GM18873 (cell line): ENCODE measurements at regions not wholly inside any gene's neighbourhood (a gene's known extent, or its start where the extent isn't known, plus 50 kb on each side); places are given as distances from the start of the nearest gene placed in this dataset.
"Not testable (repeated sequence)": the region's sequence is repeated elsewhere in the genome, so short reads cannot be mapped to it uniquely, and the experiment has no call there.

Experiments used
- ATAC-seq: cut with Tn5 transposase; IDR thresholded peaks from one replicate; pipeline ENCODE4 v1.9.1; 2021; ENCODE audit warnings: mild to moderate bottlenecking, moderate library complexity, moderate number of reproducible peaks; ENCODE audit not compliant: unreplicated experiment, low FRiP score

DNA sequence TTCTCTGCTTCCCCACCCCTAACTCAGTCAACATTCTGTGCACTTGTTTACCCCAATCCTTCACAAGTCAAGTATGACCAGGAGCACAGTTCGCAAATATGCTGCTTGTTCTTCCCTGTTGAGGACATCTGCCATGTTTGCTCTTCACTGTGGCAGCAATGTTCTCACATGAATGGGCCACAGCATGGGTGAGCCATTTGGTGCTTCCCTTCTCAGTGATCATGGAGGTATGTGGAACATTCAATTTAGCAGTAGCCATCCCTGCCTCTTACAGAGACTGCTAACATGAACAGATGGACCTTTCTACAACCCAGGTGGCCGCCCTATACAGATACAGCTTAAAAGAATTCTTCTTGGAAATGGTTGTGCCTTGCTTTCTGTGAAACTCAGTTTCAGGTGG lies 660.1 kb upstream of the SGO1 start:
- ATAC-seq, result no peak

DNA sequence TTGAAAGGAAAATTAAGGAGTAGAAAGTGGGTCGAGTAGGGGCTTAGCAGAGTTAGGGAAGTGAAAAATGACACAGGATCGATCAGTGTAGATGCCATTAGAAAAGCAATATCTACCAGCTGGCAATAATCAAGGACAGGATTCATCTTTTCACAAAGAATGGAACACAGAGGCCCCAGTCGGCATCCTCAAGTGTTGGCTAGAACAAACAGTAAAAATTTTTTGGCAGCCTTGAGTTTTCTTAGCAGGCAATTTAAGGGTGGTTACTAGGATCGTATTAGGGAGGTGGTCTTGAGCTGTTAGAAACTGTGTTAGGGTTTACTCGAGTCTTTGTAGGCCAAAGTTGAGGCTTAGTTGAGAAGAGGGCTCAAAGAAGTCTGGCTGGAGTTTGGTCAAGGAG lies 658.8 kb upstream of the SGO1 start:
- ATAC-seq, result no peak

- ATAC-seq, result no peak
Observed at GRCh38 chr3:20842594-20843436, 656.8 kb upstream of the SGO1 start.

GRCh38 chr3:20842002-20842401 lies 656.0 kb upstream of the SGO1 start:
- ATAC-seq, result no peak

DNA sequence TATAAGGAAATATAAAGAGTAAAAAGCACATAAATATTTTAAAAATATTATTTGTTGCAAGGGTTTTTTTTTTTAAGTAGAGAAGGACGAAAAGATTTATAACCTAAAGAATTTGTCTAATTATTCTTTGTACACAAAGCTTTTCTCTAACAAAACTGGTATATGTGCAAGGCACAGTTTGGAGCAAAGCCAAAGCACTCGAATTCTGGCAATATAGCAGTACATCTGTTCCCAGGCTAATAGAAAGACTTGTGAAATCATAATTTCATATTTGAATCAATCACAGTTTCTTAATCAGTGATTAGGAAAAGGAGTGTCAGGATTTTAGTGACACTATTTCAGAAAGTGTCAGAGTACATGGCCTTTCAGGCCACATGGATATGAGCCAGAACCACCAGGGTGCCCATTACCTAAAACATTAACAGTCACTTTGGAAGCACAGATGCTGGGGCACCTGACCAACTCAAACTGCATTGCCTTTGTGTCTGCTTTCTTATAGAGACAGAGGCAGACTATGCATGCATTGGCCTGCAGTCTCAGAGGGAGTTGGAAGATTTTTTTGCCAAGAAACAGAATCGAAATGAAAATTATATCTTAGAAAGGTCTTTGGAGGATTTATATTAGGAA lies 651.8 kb upstream of the SGO1 start:
- ATAC-seq, result no peak

GRCh38 chr3:20836801-20837200 lies 650.8 kb upstream of the SGO1 start:
- no peak for ATAC-seq

DNA sequence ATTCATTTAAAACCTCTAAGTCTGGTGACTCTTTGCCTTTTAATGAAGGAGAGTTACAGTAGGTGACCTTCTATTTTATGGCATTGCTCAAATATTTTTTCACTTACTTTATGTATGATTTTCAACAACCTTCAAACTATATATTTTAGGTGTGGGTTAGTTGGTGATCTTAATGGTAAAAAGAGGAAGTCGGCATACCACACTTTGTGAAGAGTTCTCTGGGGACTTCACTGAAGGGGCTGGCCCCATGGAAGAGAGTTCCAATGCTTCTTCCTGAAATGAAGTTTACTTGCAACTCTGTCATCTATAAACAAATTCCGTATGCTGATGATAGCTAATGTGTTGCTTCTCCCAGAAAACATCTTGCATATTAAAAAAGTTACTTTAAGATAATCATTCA lies 647.0 kb upstream of the SGO1 start:
- ATAC-seq, result no peak

DNA sequence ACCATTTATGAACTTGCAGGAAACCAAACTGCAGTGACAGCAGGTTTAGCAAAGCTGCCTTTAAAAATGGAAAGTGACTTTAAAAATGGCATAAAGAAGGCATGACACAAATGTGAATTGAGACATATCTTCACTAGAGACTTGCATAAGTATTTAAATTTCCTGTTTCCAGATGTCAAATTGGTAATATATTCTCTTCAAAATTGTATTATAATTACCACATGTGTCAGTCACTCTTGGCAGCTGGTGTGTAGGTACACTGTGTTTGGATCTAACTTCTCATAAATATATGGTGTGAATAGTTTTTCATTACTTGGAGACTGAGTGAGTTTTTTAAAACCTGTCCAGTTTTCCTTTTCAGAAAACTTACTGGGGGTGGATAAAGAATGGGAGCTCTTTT lies 636.2 kb upstream of the SGO1 start:
- ATAC-seq, result no peak

- not testable (repeated sequence) for ATAC-seq
Observed at GRCh38 chr3:20820872-20821271, 634.9 kb upstream of the SGO1 start.

DNA sequence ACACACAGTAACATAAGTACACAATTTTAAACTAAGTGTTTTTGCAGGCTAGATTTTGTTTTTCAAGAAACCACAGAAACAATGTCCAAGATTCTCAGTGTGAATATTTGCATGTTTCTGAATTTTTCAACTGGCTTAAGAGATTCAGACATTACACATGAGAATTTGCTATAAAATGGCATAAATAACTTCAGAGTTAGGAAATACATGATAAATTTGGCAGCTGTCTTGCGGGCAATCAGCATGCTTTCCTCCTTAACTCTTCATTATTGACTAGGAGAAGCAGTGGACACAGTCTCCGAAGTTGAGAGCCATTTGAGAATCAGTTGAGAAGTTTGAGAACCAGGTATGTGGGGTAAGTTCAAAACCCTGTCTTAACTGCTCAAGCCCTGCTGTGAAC lies 625.6 kb upstream of the SGO1 start:
- ATAC-seq, result no peak

DNA sequence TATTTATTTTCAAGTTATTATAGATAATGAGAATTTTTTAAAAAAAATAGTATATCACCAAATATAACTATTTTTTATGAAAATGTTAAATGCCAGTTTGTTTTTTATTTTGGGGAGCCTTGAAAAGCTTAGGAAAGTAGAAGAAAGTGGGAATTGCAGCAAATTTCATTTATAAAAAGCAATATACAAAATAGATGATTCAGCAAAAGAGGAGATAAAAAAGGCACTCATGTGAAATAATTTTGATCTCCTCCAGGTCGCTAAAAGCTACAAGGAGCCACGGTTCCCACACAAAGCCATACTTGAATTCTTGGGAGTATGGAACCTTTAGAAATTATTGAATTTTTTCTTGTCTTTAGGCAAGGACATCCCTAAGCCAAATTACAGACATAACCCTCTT lies 625.0 kb upstream of the SGO1 start:
- no peak for ATAC-seq

GRCh38 chr3:20810555-20810954 lies 624.5 kb upstream of the SGO1 start:
- ATAC-seq, result no peak

- ATAC-seq, result no peak
Observed at GRCh38 chr3:20809356-20809755, 623.4 kb upstream of the SGO1 start.

DNA sequence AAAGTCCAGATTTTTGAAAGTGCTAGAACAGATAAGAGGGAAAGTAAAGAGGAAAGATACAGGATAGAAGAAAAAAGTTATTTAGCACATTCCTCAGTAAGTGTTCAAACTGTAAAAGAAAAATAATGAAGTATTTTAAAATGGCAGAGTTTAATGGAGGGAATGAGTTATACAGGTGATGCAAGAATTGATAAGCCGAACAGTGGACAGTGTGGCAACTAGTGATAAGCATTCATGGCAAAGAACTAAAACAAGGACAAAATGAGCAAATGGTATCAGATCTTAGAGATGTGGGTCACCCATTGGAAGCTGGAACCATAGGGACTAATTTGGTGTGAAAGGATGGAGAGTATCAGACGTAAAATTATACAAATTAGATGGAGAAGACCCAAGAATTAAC lies 622.9 kb upstream of the SGO1 start:
- ATAC-seq, result no peak

- ATAC-seq, result no peak
Observed at GRCh38 chr3:20798666-20799065, 612.7 kb upstream of the SGO1 start.

DNA sequence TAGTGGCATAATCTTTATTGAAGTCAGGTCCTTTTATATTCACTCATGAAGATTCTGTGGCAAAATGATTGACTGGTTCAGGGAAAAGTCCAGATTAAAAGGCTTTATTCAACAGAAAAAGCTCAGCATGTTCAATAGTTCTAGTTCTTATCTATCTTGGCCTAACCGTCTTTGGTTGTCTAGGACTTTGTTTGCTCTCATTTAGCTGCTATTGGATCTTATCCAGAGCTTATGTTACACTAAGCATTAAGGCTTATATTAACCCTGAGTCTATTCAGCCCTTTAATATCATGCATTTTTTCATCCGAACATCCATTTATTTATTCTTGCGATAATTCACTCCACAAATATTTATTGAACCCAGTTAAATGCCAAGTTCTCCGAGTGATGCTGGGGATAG lies 601.0 kb upstream of the SGO1 start:
- no peak for ATAC-seq

DNA sequence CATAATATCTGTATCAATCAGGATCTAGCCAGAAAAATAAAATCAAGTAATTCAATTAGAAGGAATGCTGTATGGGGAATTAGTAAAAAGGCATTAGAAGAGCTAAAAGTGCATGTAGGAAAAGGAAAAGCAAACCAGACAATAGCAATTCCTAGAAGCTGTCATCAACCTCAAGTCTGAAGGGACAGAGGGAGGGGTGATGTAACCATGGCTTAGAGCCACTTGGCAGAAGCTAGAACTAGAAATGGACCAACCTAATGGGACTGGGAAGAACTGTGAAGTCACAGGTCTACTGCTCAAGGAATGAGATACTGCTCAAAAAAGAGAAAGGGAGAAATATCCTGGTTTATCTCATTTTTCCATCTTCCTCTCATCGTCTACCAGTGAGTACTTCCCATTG lies 590.7 kb upstream of the SGO1 start:
- ATAC-seq, result no peak

- ATAC-seq, result no peak
Observed at GRCh38 chr3:20776286-20776685, 590.3 kb upstream of the SGO1 start.

GRCh38 chr3:20773320-20773984 lies 587.4 kb upstream of the SGO1 start:
- ATAC-seq, result no peak

GRCh38 chr3:20772869-20773268 lies 586.9 kb upstream of the SGO1 start:
- ATAC-seq, result no peak

- no peak for ATAC-seq
Observed at GRCh38 chr3:20769430-20769829, 583.4 kb upstream of the SGO1 start.

DNA sequence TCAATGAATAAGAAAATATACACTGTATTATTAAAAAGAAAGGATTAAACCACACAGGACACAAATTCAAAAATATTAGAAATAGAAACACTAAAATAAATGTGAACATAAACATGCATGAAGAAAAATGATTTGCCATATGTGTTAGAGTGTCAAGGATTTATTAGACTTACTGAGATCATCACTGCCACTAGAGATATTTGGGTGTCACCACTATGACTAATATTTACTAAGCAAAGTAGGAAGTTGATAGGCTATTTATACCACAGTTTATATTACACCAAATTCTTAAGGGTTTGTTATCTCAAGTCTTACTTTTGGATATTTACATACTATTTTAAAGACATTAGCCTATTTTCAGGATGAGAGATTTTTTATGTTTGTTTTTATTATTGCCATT lies 575.0 kb upstream of the SGO1 start:
- ATAC-seq, result no peak
